Endodermal cell (in vitro differentiated cells): ENCODE measurements at regions not wholly inside any gene's neighbourhood (a gene's known extent, or its start where the extent isn't known, plus 50 kb on each side); places are given as distances from the start of the nearest gene placed in this dataset.
"Not testable (repeated sequence)": the region's sequence is repeated elsewhere in the genome, so short reads cannot be mapped to it uniquely, and the experiment has no call there.

Experiments used
- DNase-seq: peaks from one replicate; pipeline ENCODE4 v3.0.0-alpha.2; 2017
- H3K27ac ChIP-seq: 2 replicates; pipeline ENCODE4 v1.5.1; 2013; ENCODE audit warnings: mild to moderate bottlenecking, low read depth, low read length, moderate library complexity
- H3K27me3 ChIP-seq: 2 replicates; pipeline ENCODE4 v1.6.1; 2013; ENCODE audit warnings: mild to moderate bottlenecking, low read length, moderate library complexity; ENCODE audit not compliant: insufficient read depth, control insufficient read depth, poor library complexity, severe bottlenecking
- H3K36me3 ChIP-seq: 2 replicates; pipeline ENCODE4 v1.7.0; 2013; ENCODE audit warnings: mild to moderate bottlenecking, low read length, moderate library complexity; ENCODE audit not compliant: control insufficient read depth, insufficient read depth
- H3K4me1 ChIP-seq: one replicate; pipeline ENCODE4 v1.7.0; 2013; ENCODE audit warnings: low read length; ENCODE audit not compliant: control insufficient read depth, insufficient read depth
- H3K4me3 ChIP-seq: 2 replicates; pipeline ENCODE4 v1.5.1; 2013; ENCODE audit warnings: mild to moderate bottlenecking, low read length, moderate library complexity
- H3K9ac ChIP-seq: 2 replicates; pipeline ENCODE4 v1.6.1; 2013; ENCODE audit warnings: mild to moderate bottlenecking, low read length, moderate library complexity; ENCODE audit not compliant: poor library complexity, severe bottlenecking; ENCODE audit errors: extremely low read depth
- H3K9me3 ChIP-seq: 2 replicates; pipeline ENCODE4 v1.6.1; 2013; ENCODE audit warnings: mild to moderate bottlenecking, low read length, moderate library complexity; ENCODE audit not compliant: control insufficient read depth
- H3K27ac Mint-ChIP-seq: 2 replicates; pipeline ENCODE4 v1.8.0; 2020; ENCODE audit warnings: mixed read lengths
- H3K27me3 Mint-ChIP-seq: 2 replicates; pipeline ENCODE4 v1.8.0; 2021; ENCODE audit warnings: mild to moderate bottlenecking, mixed read lengths; ENCODE audit not compliant: insufficient read depth
- H3K36me3 Mint-ChIP-seq: 2 replicates; pipeline ENCODE4 v1.8.0; 2020; ENCODE audit warnings: low read depth, mixed read lengths
- H3K4me1 Mint-ChIP-seq: 2 replicates; pipeline ENCODE4 v1.8.0; 2020; ENCODE audit warnings: mixed read lengths
- H3K4me3 Mint-ChIP-seq: 2 replicates; pipeline ENCODE4 v1.8.0; 2020; ENCODE audit warnings: mild to moderate bottlenecking, moderate library complexity, mixed read lengths
- H3K9me3 Mint-ChIP-seq: 2 replicates; pipeline ENCODE4 v1.8.0; 2020; ENCODE audit warnings: mild to moderate bottlenecking, mixed read lengths
- WGBS, 2 experiments: methylation state at CpG; one replicate each; pipeline versions ENCODE4 v1.1.5 to v1.1.7; 2013; ENCODE audit warnings: missing lambda C conversion rate in 2 of 2, mixed read lengths in 1 of 2; ENCODE audit not compliant: insufficient coverage in 1 of 2, insufficient read length in 1 of 2; 5-methylcytosine and 5-hydroxymethylcytosine counted together
- TF ChIP-seq, protein P1 (sequence below): fragments of 200-600 bp; sonication (generic); conservative IDR thresholded peaks from 2 replicates; pipeline ENCODE4 v1.5.0; 2021; ENCODE audit warnings: antibody characterized with exemption, mild to moderate bottlenecking

DNA sequence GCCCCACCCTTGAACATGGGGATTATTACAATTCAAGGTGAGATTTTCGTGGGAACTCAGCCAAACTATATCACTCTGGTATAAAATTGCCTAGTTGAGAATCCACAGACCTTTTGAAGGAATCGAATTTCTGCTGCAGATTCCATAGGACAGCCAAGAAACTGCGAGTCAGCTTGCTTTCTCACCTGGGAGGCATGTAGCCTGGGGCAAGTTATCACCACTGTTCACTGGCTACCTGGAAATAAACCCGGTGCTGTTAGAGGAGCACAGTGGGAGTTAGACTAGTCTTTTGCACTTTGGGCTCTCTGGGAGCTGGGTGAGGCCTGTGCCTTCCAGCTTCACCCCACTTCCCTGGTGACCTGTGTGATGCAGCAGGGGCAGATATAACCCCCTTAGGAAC, 1043.5 kb downstream of the TDRD15 start:
- Mint-ChIP-seq H3K9me3 (peaks cover 13% of the 10 kb centered on the region), H3K27me3 (no peaks in the 10 kb centered on the region), H3K4me3 (no peak overlapping the region), H3K27ac (no peak overlapping the region), H3K36me3 (no peaks in the 10 kb centered on the region), H3K4me1 (no peaks in the 10 kb centered on the region)
- no peak overlapping the region for H3K4me3 ChIP-seq
- no peaks in the 10 kb centered on the region for H3K36me3 ChIP-seq
- no peak overlapping the region for H3K9ac ChIP-seq
- 88 to 93% methylated on average over 3 to 4 of the region's 4 CpGs for WGBS, 2 experiments
- TF ChIP-seq, protein P1, sequence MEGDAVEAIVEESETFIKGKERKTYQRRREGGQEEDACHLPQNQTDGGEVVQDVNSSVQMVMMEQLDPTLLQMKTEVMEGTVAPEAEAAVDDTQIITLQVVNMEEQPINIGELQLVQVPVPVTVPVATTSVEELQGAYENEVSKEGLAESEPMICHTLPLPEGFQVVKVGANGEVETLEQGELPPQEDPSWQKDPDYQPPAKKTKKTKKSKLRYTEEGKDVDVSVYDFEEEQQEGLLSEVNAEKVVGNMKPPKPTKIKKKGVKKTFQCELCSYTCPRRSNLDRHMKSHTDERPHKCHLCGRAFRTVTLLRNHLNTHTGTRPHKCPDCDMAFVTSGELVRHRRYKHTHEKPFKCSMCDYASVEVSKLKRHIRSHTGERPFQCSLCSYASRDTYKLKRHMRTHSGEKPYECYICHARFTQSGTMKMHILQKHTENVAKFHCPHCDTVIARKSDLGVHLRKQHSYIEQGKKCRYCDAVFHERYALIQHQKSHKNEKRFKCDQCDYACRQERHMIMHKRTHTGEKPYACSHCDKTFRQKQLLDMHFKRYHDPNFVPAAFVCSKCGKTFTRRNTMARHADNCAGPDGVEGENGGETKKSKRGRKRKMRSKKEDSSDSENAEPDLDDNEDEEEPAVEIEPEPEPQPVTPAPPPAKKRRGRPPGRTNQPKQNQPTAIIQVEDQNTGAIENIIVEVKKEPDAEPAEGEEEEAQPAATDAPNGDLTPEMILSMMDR, result no peak
- H3K27me3 ChIP-seq, result no peaks in the 10 kb centered on the region
- no peak overlapping the region for H3K27ac ChIP-seq
- H3K9me3 ChIP-seq, result peaks cover 11% of the 10 kb centered on the region
- no peak for DNase-seq
- H3K4me1 ChIP-seq, result no peaks in the 10 kb centered on the region

GRCh38 chr2:22175003-22175402, 1051.2 kb downstream of the TDRD15 start:
- Histone ChIP-seq H3K27ac (no peak overlapping the region), H3K36me3 (no peaks in the 10 kb centered on the region), H3K4me1 (no peaks in the 10 kb centered on the region), H3K9me3 (no peaks in the 10 kb centered on the region), H3K4me3 (no peak overlapping the region), H3K27me3 (no peaks in the 10 kb centered on the region), H3K9ac (no peak overlapping the region)
- TF ChIP-seq, protein P1, result no peak
- Mint-ChIP-seq H3K36me3 (no peaks in the 10 kb centered on the region), H3K4me3 (no peak overlapping the region), H3K9me3 (peaks cover 5% of the 10 kb centered on the region), H3K4me1 (no peaks in the 10 kb centered on the region), H3K27me3 (no peaks in the 10 kb centered on the region), H3K27ac (no peak overlapping the region)
- DNase-seq, result no peak
- WGBS, 2 experiments, result 60 to 90% methylated on average over 1 to 3 of the region's 3 CpGs

GRCh38 chr2:22185251-22185650, 1061.5 kb downstream of the TDRD15 start:
- WGBS, 2 experiments, result 91% methylated on average over 2 of the region's 2 CpGs; no CpG with 5 or more reads in 1 of the 2 experiments
- H3K27ac Mint-ChIP-seq, result no peak overlapping the region
- no peaks in the 10 kb centered on the region for H3K4me1 Mint-ChIP-seq

DNA sequence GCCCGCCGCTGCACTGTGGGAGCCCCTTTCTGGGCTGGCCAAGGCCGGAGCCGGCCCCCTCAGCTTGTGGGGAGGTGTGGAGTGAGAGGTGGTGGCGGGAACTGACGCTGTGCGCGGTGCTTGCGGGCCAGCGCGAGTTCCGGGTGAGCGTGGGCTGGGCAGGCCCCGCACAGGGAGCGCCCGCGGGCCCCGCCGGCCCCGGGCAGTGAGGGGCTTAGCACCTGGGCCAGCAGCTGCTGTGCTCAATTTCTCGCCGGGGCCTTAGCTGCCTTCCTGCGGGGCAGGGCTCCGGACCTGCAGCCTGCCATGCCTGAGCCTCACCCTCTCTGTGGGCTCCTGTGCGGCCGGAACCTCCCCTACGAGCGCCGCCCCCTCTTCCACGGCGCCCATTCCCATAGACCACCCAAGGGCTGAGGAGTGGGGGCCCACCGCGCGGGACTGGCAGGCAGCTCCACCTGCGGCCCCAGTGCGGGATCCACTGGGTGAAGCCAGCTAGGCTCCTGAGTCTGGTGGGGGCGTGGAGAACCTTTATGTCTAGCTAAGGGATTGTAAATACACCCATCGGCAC, 1062.6 kb downstream of the TDRD15 start:
- H3K9ac ChIP-seq, DNase-seq, H3K4me3 Mint-ChIP-seq, H3K4me3 ChIP-seq, H3K36me3 Mint-ChIP-seq, H3K27me3 Mint-ChIP-seq, H3K27ac Mint-ChIP-seq, H3K4me1 Mint-ChIP-seq, H3K27ac ChIP-seq, H3K27me3 ChIP-seq, H3K36me3 ChIP-seq, H3K9me3 Mint-ChIP-seq, H3K9me3 ChIP-seq, H3K4me1 ChIP-seq: not testable (repeated sequence)
- WGBS, 2 experiments, result 97 to 99% methylated on average over 21 to 38 of the region's 38 CpGs

More at GRCh38 chr2:22185251-22185650, 1061.5 kb downstream of the TDRD15 start:
- H3K9me3 ChIP-seq, result peaks cover 4% of the 10 kb centered on the region
- H3K27ac ChIP-seq, result no peak overlapping the region
- TF ChIP-seq, protein P1, result no peak
- no peak overlapping the region for H3K4me3 ChIP-seq
- Mint-ChIP-seq H3K27me3 (no peaks in the 10 kb centered on the region), H3K4me3 (no peak overlapping the region), H3K9me3 (peaks cover 3% of the 10 kb centered on the region), H3K36me3 (no peaks in the 10 kb centered on the region)
- DNase-seq, result no peak
- no peaks in the 10 kb centered on the region for H3K36me3 ChIP-seq
- no peak overlapping the region for H3K9ac ChIP-seq
- no peaks in the 10 kb centered on the region for H3K4me1 ChIP-seq
- no peaks in the 10 kb centered on the region for H3K27me3 ChIP-seq
